Dendritic cell treated with granulocyte-macrophage colony-stimulating factor and Interleukin-4, amounts not matched to agents 40 ng/mL and 50 ng/mL, for 4 days (primary cell): ENCODE measurements at regions not wholly inside any gene's neighbourhood (a gene's known extent, or its start where the extent isn't known, plus 50 kb on each side); places are given as distances from the start of the nearest gene placed in this dataset.

Source experiments
- H3K27ac Mint-ChIP-seq: one replicate; pipeline ENCODE4 v1.8.0; 2022; ENCODE audit warnings: mild to moderate bottlenecking, mixed read lengths
- H3K27me3 Mint-ChIP-seq: one replicate; pipeline ENCODE4 v1.8.0; 2022; ENCODE audit warnings: mild to moderate bottlenecking, mixed read lengths
- H3K36me3 Mint-ChIP-seq: one replicate; pipeline ENCODE4 v1.8.0; 2022; ENCODE audit warnings: low read depth, mixed read lengths
- H3K4me1 Mint-ChIP-seq: one replicate; pipeline ENCODE4 v1.8.0; 2022; ENCODE audit warnings: low read depth, mixed read lengths
- H3K4me3 Mint-ChIP-seq: one replicate; pipeline ENCODE4 v1.8.0; 2022; ENCODE audit warnings: mild to moderate bottlenecking, moderate library complexity, mixed read lengths
- H3K9me3 Mint-ChIP-seq: one replicate; pipeline ENCODE4 v1.8.0; 2022; ENCODE audit warnings: mixed read lengths
- intact Hi-C: fragments of 100-400 bp; cut with micrococcal nuclease; formaldehyde crosslinking; loops from one replicate; pipeline ENCODE4 v1.15.0; 2022

GRCh38 chr15:87403973-87404372, 852.6 kb downstream of the NTRK3 start:
- H3K9me3 Mint-ChIP-seq, result peaks cover 29% of the 10 kb centered on the region
- H3K4me3 Mint-ChIP-seq, result no peak overlapping the region
- H3K27me3 Mint-ChIP-seq, result no peaks in the 10 kb centered on the region
- no peaks in the 10 kb centered on the region for H3K4me1 Mint-ChIP-seq
- no peak overlapping the region for H3K27ac Mint-ChIP-seq
- no peaks in the 10 kb centered on the region for H3K36me3 Mint-ChIP-seq
- intact Hi-C loops, result no loop called here

- intact Hi-C loops, result no loop called here
- no peak overlapping the region for H3K4me3 Mint-ChIP-seq
- H3K4me1 Mint-ChIP-seq, result no peaks in the 10 kb centered on the region
- H3K27ac Mint-ChIP-seq, result no peak overlapping the region
- H3K27me3 Mint-ChIP-seq, result no peaks in the 10 kb centered on the region
- H3K9me3 Mint-ChIP-seq, result peaks cover 29% of the 10 kb centered on the region
- no peaks in the 10 kb centered on the region for H3K36me3 Mint-ChIP-seq
These were observed 854.6 kb downstream of the NTRK3 start for GRCh38 chr15:87401973-87402372.

GRCh38 chr15:87394676-87395075, 861.9 kb downstream of the NTRK3 start:
- no peak overlapping the region for H3K27ac Mint-ChIP-seq
- no peaks in the 10 kb centered on the region for H3K4me1 Mint-ChIP-seq
- intact Hi-C loops, result no loop called here
- peaks cover 39% of the 10 kb centered on the region for H3K9me3 Mint-ChIP-seq
- H3K27me3 Mint-ChIP-seq, result no peaks in the 10 kb centered on the region
- H3K36me3 Mint-ChIP-seq, result no peaks in the 10 kb centered on the region
- no peak overlapping the region for H3K4me3 Mint-ChIP-seq

GRCh38 chr15:87387766-87388165, 868.8 kb downstream of the NTRK3 start:
- peaks cover 28% of the 10 kb centered on the region for H3K9me3 Mint-ChIP-seq
- no peaks in the 10 kb centered on the region for H3K4me1 Mint-ChIP-seq
- no peak overlapping the region for H3K4me3 Mint-ChIP-seq
- H3K27ac Mint-ChIP-seq, result no peak overlapping the region
- intact Hi-C loops, result no loop called here
- H3K36me3 Mint-ChIP-seq, result no peaks in the 10 kb centered on the region
- H3K27me3 Mint-ChIP-seq, result no peaks in the 10 kb centered on the region

GRCh38 chr15:87374339-87374738, 882.2 kb downstream of the NTRK3 start:
- no peaks in the 10 kb centered on the region for H3K27me3 Mint-ChIP-seq
- no peaks in the 10 kb centered on the region for H3K36me3 Mint-ChIP-seq
- H3K4me1 Mint-ChIP-seq, result no peaks in the 10 kb centered on the region
- intact Hi-C loops, result no loop called here
- peaks cover 44% of the 10 kb centered on the region for H3K9me3 Mint-ChIP-seq
- H3K27ac Mint-ChIP-seq, result no peak overlapping the region
- no peak overlapping the region for H3K4me3 Mint-ChIP-seq

GRCh38 chr15:87369269-87369668, 887.3 kb downstream of the NTRK3 start:
- H3K27me3 Mint-ChIP-seq, result no peaks in the 10 kb centered on the region
- intact Hi-C loops, result no loop called here
- no peaks in the 10 kb centered on the region for H3K4me1 Mint-ChIP-seq
- H3K27ac Mint-ChIP-seq, result no peak overlapping the region
- H3K36me3 Mint-ChIP-seq, result no peaks in the 10 kb centered on the region
- peaks cover 24% of the 10 kb centered on the region for H3K9me3 Mint-ChIP-seq
- H3K4me3 Mint-ChIP-seq, result no peak overlapping the region

GRCh38 chr15:87368511-87368910, 888.0 kb downstream of the NTRK3 start:
- no peaks in the 10 kb centered on the region for H3K36me3 Mint-ChIP-seq
- no peaks in the 10 kb centered on the region for H3K27me3 Mint-ChIP-seq
- H3K4me1 Mint-ChIP-seq, result no peaks in the 10 kb centered on the region
- intact Hi-C loops, result no loop called here
- no peak overlapping the region for H3K4me3 Mint-ChIP-seq
- H3K27ac Mint-ChIP-seq, result no peak overlapping the region
- H3K9me3 Mint-ChIP-seq, result peaks cover 19% of the 10 kb centered on the region

- Mint-ChIP-seq H3K27ac (no peak overlapping the region), H3K4me1 (no peaks in the 10 kb centered on the region), H3K36me3 (no peaks in the 10 kb centered on the region), H3K4me3 (no peak overlapping the region), H3K9me3 (peaks cover 7% of the 10 kb centered on the region), H3K27me3 (no peaks in the 10 kb centered on the region)
- intact Hi-C loops, result no loop called here
These were observed 891.4 kb downstream of the NTRK3 start for GRCh38 chr15:87365186-87365585.

GRCh38 chr15:87362531-87362930, 894.0 kb downstream of the NTRK3 start:
- no peaks in the 10 kb centered on the region for H3K9me3 Mint-ChIP-seq
- H3K4me1 Mint-ChIP-seq, result no peaks in the 10 kb centered on the region
- intact Hi-C loops, result no loop called here
- H3K27ac Mint-ChIP-seq, result no peak overlapping the region
- H3K4me3 Mint-ChIP-seq, result no peak overlapping the region
- H3K36me3 Mint-ChIP-seq, result no peaks in the 10 kb centered on the region
- no peaks in the 10 kb centered on the region for H3K27me3 Mint-ChIP-seq

GRCh38 chr15:87357637-87358313, 898.8 kb downstream of the NTRK3 start:
- Mint-ChIP-seq H3K4me1 (no peaks in the 10 kb centered on the region), H3K36me3 (no peaks in the 10 kb centered on the region), H3K4me3 (no peak overlapping the region), H3K27ac (no peak overlapping the region), H3K9me3 (no peaks in the 10 kb centered on the region), H3K27me3 (no peaks in the 10 kb centered on the region)
- intact Hi-C loops, result no loop called here

GRCh38 chr15:87355946-87356345, 900.6 kb downstream of the NTRK3 start:
- Mint-ChIP-seq H3K4me3 (no peak overlapping the region), H3K27me3 (no peaks in the 10 kb centered on the region), H3K9me3 (no peaks in the 10 kb centered on the region), H3K27ac (no peak overlapping the region), H3K4me1 (no peaks in the 10 kb centered on the region), H3K36me3 (no peaks in the 10 kb centered on the region)
- intact Hi-C loops, result no loop called here

- Mint-ChIP-seq H3K27me3 (no peaks in the 10 kb centered on the region), H3K9me3 (no peaks in the 10 kb centered on the region), H3K36me3 (no peaks in the 10 kb centered on the region), H3K27ac (no peak overlapping the region), H3K4me3 (no peak overlapping the region), H3K4me1 (no peaks in the 10 kb centered on the region)
- intact Hi-C loops, result no loop called here
These were observed 901.7 kb downstream of the NTRK3 start for GRCh38 chr15:87354661-87355410.

- H3K27me3 Mint-ChIP-seq, result no peaks in the 10 kb centered on the region
- no peaks in the 10 kb centered on the region for H3K36me3 Mint-ChIP-seq
- intact Hi-C loops, result no loop called here
- no peak overlapping the region for H3K4me3 Mint-ChIP-seq
- H3K9me3 Mint-ChIP-seq, result no peaks in the 10 kb centered on the region
- no peaks in the 10 kb centered on the region for H3K4me1 Mint-ChIP-seq
- H3K27ac Mint-ChIP-seq, result no peak overlapping the region
These were observed 907.4 kb downstream of the NTRK3 start for GRCh38 chr15:87349181-87349580.

GRCh38 chr15:87348746-87349145, 907.8 kb downstream of the NTRK3 start:
- H3K4me3 Mint-ChIP-seq, result no peak overlapping the region
- H3K9me3 Mint-ChIP-seq, result no peaks in the 10 kb centered on the region
- no peak overlapping the region for H3K27ac Mint-ChIP-seq
- intact Hi-C loops, result no loop called here
- H3K4me1 Mint-ChIP-seq, result no peaks in the 10 kb centered on the region
- no peaks in the 10 kb centered on the region for H3K27me3 Mint-ChIP-seq
- H3K36me3 Mint-ChIP-seq, result no peaks in the 10 kb centered on the region
